ENCODE measurements at regions not wholly inside any gene's neighbourhood (a gene's known extent, or its start where the extent isn't known, plus 50 kb on each side); places are given as distances from the start of the nearest gene placed in this dataset.

DNA sequence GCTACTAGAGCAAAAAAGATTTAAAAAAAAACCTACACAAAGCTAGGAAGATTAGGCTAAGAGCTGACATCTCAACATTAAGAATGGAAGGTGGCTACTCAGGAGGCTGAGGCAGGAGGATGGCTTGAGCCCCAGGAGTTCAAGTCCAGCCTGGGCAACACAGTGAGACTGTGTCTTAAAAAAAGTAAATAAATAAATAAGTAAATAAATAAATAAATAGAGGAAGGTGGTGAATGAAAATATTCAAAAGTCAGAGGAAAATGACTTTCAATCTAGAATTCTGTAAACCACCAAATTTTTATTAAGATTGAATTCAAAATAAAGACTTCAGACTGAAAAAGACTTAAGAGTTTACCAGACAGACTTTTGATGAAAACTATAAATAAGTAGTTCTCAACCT is 50.9 kb upstream of the TMPRSS2 start:
- TF ChIP-seq ZC3H4 (CRISPR knock-in tag; IDR thresholded peaks at IDR 0.05; ENCODE audit: borderline replicate concordance) = no peak
- no peak for TF ChIP-seq PPARG (CRISPR knock-in tag; conservative IDR thresholded peaks at IDR 0.05)
- TF ChIP-seq ZNF3 (CRISPR knock-in tag; IDR thresholded peaks at IDR 0.05) = no peak
- TF ChIP-seq THAP11 (CRISPR knock-in tag; IDR thresholded peaks at IDR 0.05) = no peak
- TF ChIP-seq, protein P1, sequence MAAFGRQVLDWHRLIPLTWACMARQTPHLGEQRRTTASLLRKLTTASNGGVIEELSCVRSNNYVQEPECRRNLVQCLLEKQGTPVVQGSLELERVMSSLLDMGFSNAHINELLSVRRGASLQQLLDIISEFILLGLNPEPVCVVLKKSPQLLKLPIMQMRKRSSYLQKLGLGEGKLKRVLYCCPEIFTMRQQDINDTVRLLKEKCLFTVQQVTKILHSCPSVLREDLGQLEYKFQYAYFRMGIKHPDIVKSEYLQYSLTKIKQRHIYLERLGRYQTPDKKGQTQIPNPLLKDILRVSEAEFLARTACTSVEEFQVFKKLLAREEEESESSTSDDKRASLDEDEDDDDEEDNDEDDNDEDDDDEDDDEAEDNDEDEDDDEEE (CRISPR knock-in tag; IDR thresholded peaks at IDR 0.05) = no peak
- no peak for TF ChIP-seq POLR2A (IDR thresholded peaks at IDR 0.05; ENCODE audit: insufficient read depth in 1 of 2, low read depth in 2 of 2, low read length in 2 of 2)
- no peak for TF ChIP-seq CBX5 (CRISPR knock-in tag; IDR thresholded peaks at IDR 0.05; ENCODE audit: borderline replicate concordance)
- no peak for TF ChIP-seq ZNF512B (CRISPR knock-in tag; IDR thresholded peaks at IDR 0.05; ENCODE audit: borderline replicate concordance)
- no peak for TF ChIP-seq NKX3-1 (CRISPR knock-in tag; IDR thresholded peaks at IDR 0.05)
- no peak for TF ChIP-seq CTCF (CRISPR knock-in tag; IDR thresholded peaks at IDR 0.05)
- TF ChIP-seq TAF1 (CRISPR knock-in tag; IDR thresholded peaks at IDR 0.05) = no peak
- TF ChIP-seq, protein P2, sequence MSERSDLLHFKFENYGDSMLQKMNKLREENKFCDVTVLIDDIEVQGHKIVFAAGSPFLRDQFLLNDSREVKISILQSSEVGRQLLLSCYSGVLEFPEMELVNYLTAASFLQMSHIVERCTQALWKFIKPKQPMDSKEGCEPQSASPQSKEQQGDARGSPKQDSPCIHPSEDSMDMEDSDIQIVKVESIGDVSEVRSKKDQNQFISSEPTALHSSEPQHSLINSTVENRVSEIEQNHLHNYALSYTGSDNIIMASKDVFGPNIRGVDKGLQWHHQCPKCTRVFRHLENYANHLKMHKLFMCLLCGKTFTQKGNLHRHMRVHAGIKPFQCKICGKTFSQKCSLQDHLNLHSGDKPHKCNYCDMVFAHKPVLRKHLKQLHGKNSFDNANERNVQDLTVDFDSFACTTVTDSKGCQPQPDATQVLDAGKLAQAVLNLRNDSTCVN (CRISPR knock-in tag; IDR thresholded peaks at IDR 0.05; ENCODE audit: borderline replicate concordance) = no peak
- TF ChIP-seq POLR2AphosphoS5 (IDR thresholded peaks at IDR 0.05; ENCODE audit: low read depth, low read length) = no peak

Measured in HepG2 (cell line).